K562 (cell line): ENCODE measurements at regions not wholly inside any gene's neighbourhood (a gene's known extent, or its start where the extent isn't known, plus 50 kb on each side); places are given as distances from the start of the nearest gene placed in this dataset.
"Not testable (repeated sequence)": the region's sequence is repeated elsewhere in the genome, so short reads cannot be mapped to it uniquely, and the experiment has no call there.

Source experiments
- DMBX1 ChIP-seq: fragments of 250-450 bp; sonication (Bioruptor Pico); IDR thresholded peaks from 2 replicates; pipeline ENCODE4 v1.8.0; 2022; ENCODE audit warnings: inconsistent platforms, mild to moderate bottlenecking, moderate library complexity, borderline replicate concordance
- ESRRA ChIP-seq: fragments of 450-650 bp; IDR thresholded peaks from 2 replicates; pipeline ENCODE4 v1.6.1; 2014; ENCODE audit warnings: low read depth, mild to moderate bottlenecking, moderate library complexity, borderline replicate concordance
- ETV1 ChIP-seq: fragments of 450-650 bp; conservative IDR thresholded peaks from 2 replicates; pipeline ENCODE4 v1.6.1; 2016; ENCODE audit warnings: missing genetic modification characterization, control low read depth, low read depth, missing compliant biosample characterization
- NR2C1 ChIP-seq, 2 experiments: fragments of 450-650 bp; IDR thresholded peaks; 2 replicates each; pipeline ENCODE4 v1.6.1; 2017; ENCODE audit warnings: mild to moderate bottlenecking in 2 of 2, antibody characterized with exemption in 1 of 2, inconsistent platforms in 1 of 2, missing compliant biosample characterization in 1 of 2, missing genetic modification characterization in 1 of 2
- PTRF ChIP-seq: fragments of 450-650 bp; IDR thresholded peaks from 2 replicates; pipeline ENCODE4 v1.6.1; 2016; ENCODE audit warnings: mild to moderate bottlenecking, missing genetic modification characterization, missing compliant biosample characterization
- SMAD3 ChIP-seq: fragments of 450-650 bp; formaldehyde crosslinking; conservative IDR thresholded peaks from 2 replicates; pipeline ENCODE4 v1.4.0; 2020; ENCODE audit warnings: mild to moderate bottlenecking
- SNAPC5 ChIP-seq: fragments of 250-450 bp; sonication (Bioruptor Pico); IDR thresholded peaks from 2 replicates; pipeline ENCODE4 v1.8.0; 2021; ENCODE audit warnings: moderate library complexity, mild to moderate bottlenecking, inconsistent platforms
- SRF ChIP-seq, 2 experiments: fragments of 250-450, 450-650 bp in 1 of 2; sonication (Bioruptor Pico) in 1 of 2; sonication (generic) in 1 of 2; formaldehyde crosslinking; IDR thresholded peaks; 2 replicates each; pipeline versions ENCODE4 v1.5.0 to v1.5.1; 2020 to 2022; ENCODE audit warnings: mild to moderate bottlenecking in 1 of 2, missing genetic modification reagents in 1 of 2
- TAF7 ChIP-seq: fragments of 450-650 bp; IDR thresholded peaks from 2 replicates; pipeline ENCODE4 v1.6.1; 2016; ENCODE audit warnings: missing genetic modification characterization, missing compliant biosample characterization
- ZBTB12 ChIP-seq: fragments of 250-450 bp; sonication (Bioruptor Pico); IDR thresholded peaks from 2 replicates; pipeline ENCODE4 v1.4.0; 2020
- ZBTB9 ChIP-seq: fragments of 450-650 bp; formaldehyde crosslinking; IDR thresholded peaks from 2 replicates; pipeline ENCODE4 v1.4.0; 2020; ENCODE audit warnings: mild to moderate bottlenecking, moderate library complexity
- ZNF175 ChIP-seq: fragments of 200-800 bp; sonication (Bioruptor generic); IDR thresholded peaks from 2 replicates; pipeline ENCODE4 v1.6.1; 2016; ENCODE audit warnings: low read depth, mild to moderate bottlenecking, missing genetic modification characterization, missing compliant biosample characterization
- ZNF354B ChIP-seq: fragments of 250-450 bp; sonication (Bioruptor Pico); IDR thresholded peaks from 2 replicates; pipeline ENCODE4 v1.4.0; 2020
- ZNF507 ChIP-seq: conservative IDR thresholded peaks from 2 replicates; pipeline ENCODE4 v1.6.1; 2017; ENCODE audit warnings: missing genetic modification characterization, missing compliant biosample characterization
- ZNF584 ChIP-seq: fragments of 200-800 bp; sonication (Bioruptor generic); IDR thresholded peaks from 2 replicates; pipeline ENCODE4 v1.6.1; 2016; ENCODE audit warnings: low read depth, mild to moderate bottlenecking, missing genetic modification characterization, missing compliant biosample characterization
- ZNF589 ChIP-seq: fragments of 200-800 bp; sonication (Bioruptor generic); IDR thresholded peaks from 2 replicates; pipeline ENCODE4 v1.6.1; 2016; ENCODE audit warnings: low read depth, missing genetic modification characterization, missing compliant biosample characterization
- ZNF592 ChIP-seq: fragments of 450-650 bp; IDR thresholded peaks from 2 replicates; pipeline ENCODE4 v1.6.1; 2017; ENCODE audit warnings: antibody characterized with exemption, mild to moderate bottlenecking
- ZNF644 ChIP-seq: fragments of 200-800 bp; sonication (Bioruptor generic); IDR thresholded peaks from 2 replicates; pipeline ENCODE4 v1.6.1; 2016; ENCODE audit warnings: low read depth, missing genetic modification characterization, missing compliant biosample characterization
- ZNF717 ChIP-seq: fragments of 250-450 bp; sonication (Bioruptor Pico); IDR thresholded peaks from 2 replicates; pipeline ENCODE4 v1.5.0; 2021
- ZNF740 ChIP-seq, 3 experiments: fragments of 200-800 bp in 1 of 3; sonication (Bioruptor generic) in 1 of 3; sonication (generic) in 1 of 3; formaldehyde crosslinking in 1 of 3; IDR thresholded peaks; 2 replicates each; pipeline versions ENCODE4 v1.6.1 to v1.8.0; 2016 to 2022; ENCODE audit warnings: mild to moderate bottlenecking in 2 of 3, missing compliant biosample characterization in 2 of 3, missing genetic modification characterization in 2 of 3, missing genetic modification reagents in 1 of 3

GRCh38 chr5:71398859-71399258 is 56.6 kb upstream of the BDP1 start (continued):
- TF ChIP-seq ZNF592 (peak; percentile 98), ZNF589 (peak; percentile 89; the same call in 1 of the 2 replicates), ZNF644 (peak; percentile 60; the same call in 1 of the 2 replicates), ZNF175 (peak; percentile 93), NR2C1 (IDR thresholded peaks at IDR 0.05) (peak; percentile 19; the same call in 1 of the 2 replicates), NR2C1 (tag; IDR thresholded peaks at IDR 0.05) (peak; percentile 88), SRF (CRISPR knock-in tag; IDR thresholded peaks at IDR 0.05) (0 out of 4 replicates have a peak, but pooled peaks of 1 of the 2 experiments have one; percentile 55), DMBX1 (CRISPR knock-in tag) (peak; percentile 99), TAF7 (tag) (peak; percentile 88), PTRF (peak; percentile 95), ZNF584 (CRISPR knock-in tag) (peak; percentile 90), ZNF354B (CRISPR knock-in tag) (peak; percentile 58), ZNF740 (tag; IDR thresholded peaks at IDR 0.05) (peak in 1 of 2 experiments; percentile 96; a peak in 2 of 4 replicates), ZBTB9 (peak; percentile 74; the same call in 1 of the 2 replicates), SNAPC5 (CRISPR knock-in tag) (0 out of 2 replicates have a peak, but pooled peaks have one; percentile 14), ZNF717 (0 out of 2 replicates have a peak, but pooled peaks have one; percentile 52), ZBTB12 (CRISPR knock-in tag) (peak; percentile 59), SMAD3 (CRISPR knock-in tag) (peak; percentile 94), ZNF507 (tag) (peak; percentile 33), ESRRA (peak; percentile 26; the same call in 1 of the 2 replicates), ETV1 (peak; percentile 64; the same call in 1 of the 2 replicates)
- not testable (repeated sequence) for TF ChIP-seq ZNF740 (CRISPR knock-in tag; IDR thresholded peaks at IDR 0.05)
